Fibroblast of lung (primary cell): ENCODE measurements at regions not wholly inside any gene's neighbourhood (a gene's known extent, or its start where the extent isn't known, plus 50 kb on each side); places are given as distances from the start of the nearest gene placed in this dataset.

Experiments
- DNase-seq, 2 donors: peaks; one replicate each; pipeline versions ENCODE4 v3.0.0 to v3.0.0-alpha.2; 2010; ENCODE audit warnings: low read depth in 2 of 2
- H2AFZ ChIP-seq: 2 replicates; pipeline ENCODE4 v1.5.1; 2012; ENCODE audit warnings: low read length, control low read depth, inconsistent platforms
- H3K27ac ChIP-seq: 2 replicates; pipeline ENCODE4 v1.5.1; 2011; ENCODE audit warnings: low read length, control low read depth; ENCODE audit not compliant: insufficient read depth
- H3K27me3 ChIP-seq: 2 replicates; pipeline ENCODE4 v1.5.1; 2011; ENCODE audit warnings: mild to moderate bottlenecking, low read length; ENCODE audit not compliant: control insufficient read depth, insufficient read depth
- H3K36me3 ChIP-seq: 2 replicates; pipeline ENCODE4 v1.5.1; 2011; ENCODE audit warnings: low read length; ENCODE audit not compliant: control insufficient read depth, insufficient read depth
- H3K4me1 ChIP-seq: 2 replicates; pipeline ENCODE4 v1.5.1; 2011; ENCODE audit warnings: low read length; ENCODE audit not compliant: control insufficient read depth, insufficient read depth; ENCODE audit errors: extremely low read depth
- H3K4me2 ChIP-seq: 2 replicates; pipeline ENCODE4 v1.5.1; 2011; ENCODE audit warnings: low read length, control low read depth; ENCODE audit not compliant: insufficient read depth; ENCODE audit errors: extremely low read depth
- H3K4me3 ChIP-seq, 4 experiments: fragments of 200-600 bp in 1 of 4; sonication (generic) in 1 of 4; replicated peaks in 1 of 4; 2 replicates each; pipeline ENCODE4 v1.5.1; 2011 to 2016; ENCODE audit warnings: low read length in 4 of 4, low read depth in 3 of 4, mild to moderate bottlenecking in 3 of 4, control low read depth in 2 of 4, inconsistent platforms in 1 of 4, mixed read lengths in 1 of 4; ENCODE audit not compliant: insufficient read depth in 1 of 4; ENCODE audit errors: control extremely low read depth in 1 of 4
- H3K79me2 ChIP-seq: 2 replicates; pipeline ENCODE4 v1.5.1; 2012; ENCODE audit warnings: mild to moderate bottlenecking, low read length, inconsistent platforms; ENCODE audit not compliant: control insufficient read depth, insufficient read depth
- H3K9ac ChIP-seq: 2 replicates; pipeline ENCODE4 v1.5.1; 2011; ENCODE audit warnings: mild to moderate bottlenecking, low read length, control low read depth; ENCODE audit not compliant: insufficient read depth
- H3K9me3 ChIP-seq: 2 replicates; pipeline ENCODE4 v1.5.1; 2012; ENCODE audit warnings: low read depth, low read length; ENCODE audit not compliant: control insufficient read depth, insufficient read depth
- H4K20me1 ChIP-seq: 2 replicates; pipeline ENCODE4 v1.5.1; 2011; ENCODE audit warnings: low read length; ENCODE audit not compliant: control insufficient read depth, insufficient read depth; ENCODE audit errors: extremely low read depth
- EZH2 ChIP-seq: IDR thresholded peaks from 2 replicates; pipeline ENCODE4 v1.5.1; 2012; ENCODE audit warnings: low read length, control low read depth, mild to moderate bottlenecking; ENCODE audit errors: missing control alignments
- TF ChIP-seq, protein P1 (sequence below), 2 donors: IDR thresholded peaks in 1 of 2; conservative IDR thresholded peaks in 1 of 2; 1 replicate in 1 of 2; 2 replicates in 1 of 2; pipeline ENCODE4 v1.5.1; 2011 to 2012; ENCODE audit warnings: low read length in 2 of 2, control low read depth in 1 of 2, inconsistent platforms in 1 of 2, low read depth in 1 of 2, mild to moderate bottlenecking in 1 of 2

DNA sequence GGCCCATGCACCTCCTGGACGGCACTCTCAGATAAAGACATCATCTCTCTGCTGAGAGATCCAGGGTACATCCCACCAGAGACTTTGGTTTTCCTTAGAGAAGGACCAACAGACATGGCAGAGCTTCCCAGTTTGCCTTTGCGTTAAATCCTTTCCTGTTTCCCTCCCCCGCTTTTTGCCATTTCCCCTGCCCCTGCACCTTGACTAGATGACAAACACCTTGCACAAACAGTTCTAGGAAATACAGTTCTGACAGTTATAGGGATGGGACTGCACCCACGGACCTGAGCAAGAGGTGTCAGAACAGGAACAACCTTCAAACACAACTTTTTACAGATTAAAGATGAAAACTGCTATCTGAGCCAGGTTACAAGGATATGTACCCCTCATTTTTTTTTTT lies 288.9 kb downstream of the MSX2 start:
- H3K4me1 ChIP-seq: no peaks in the 10 kb centered on the region
- no peak for DNase-seq
- no peaks in the 10 kb centered on the region for H4K20me1 ChIP-seq
- H2AFZ ChIP-seq: no peak overlapping the region
- no peak overlapping the region for H3K4me3 ChIP-seq
- no peak overlapping the region for H3K4me2 ChIP-seq
- TF ChIP-seq, protein P1, sequence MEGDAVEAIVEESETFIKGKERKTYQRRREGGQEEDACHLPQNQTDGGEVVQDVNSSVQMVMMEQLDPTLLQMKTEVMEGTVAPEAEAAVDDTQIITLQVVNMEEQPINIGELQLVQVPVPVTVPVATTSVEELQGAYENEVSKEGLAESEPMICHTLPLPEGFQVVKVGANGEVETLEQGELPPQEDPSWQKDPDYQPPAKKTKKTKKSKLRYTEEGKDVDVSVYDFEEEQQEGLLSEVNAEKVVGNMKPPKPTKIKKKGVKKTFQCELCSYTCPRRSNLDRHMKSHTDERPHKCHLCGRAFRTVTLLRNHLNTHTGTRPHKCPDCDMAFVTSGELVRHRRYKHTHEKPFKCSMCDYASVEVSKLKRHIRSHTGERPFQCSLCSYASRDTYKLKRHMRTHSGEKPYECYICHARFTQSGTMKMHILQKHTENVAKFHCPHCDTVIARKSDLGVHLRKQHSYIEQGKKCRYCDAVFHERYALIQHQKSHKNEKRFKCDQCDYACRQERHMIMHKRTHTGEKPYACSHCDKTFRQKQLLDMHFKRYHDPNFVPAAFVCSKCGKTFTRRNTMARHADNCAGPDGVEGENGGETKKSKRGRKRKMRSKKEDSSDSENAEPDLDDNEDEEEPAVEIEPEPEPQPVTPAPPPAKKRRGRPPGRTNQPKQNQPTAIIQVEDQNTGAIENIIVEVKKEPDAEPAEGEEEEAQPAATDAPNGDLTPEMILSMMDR (conservative IDR thresholded peaks at IDR 0.05 in 1 of 2, IDR thresholded peaks at IDR 0.05 in 1 of 2; ENCODE audit: low read depth in 1 of 2, low read length in 2 of 2): no peak
- no peak for TF ChIP-seq EZH2
- no peaks in the 10 kb centered on the region for H3K79me2 ChIP-seq
- H3K27me3 ChIP-seq: no peaks in the 10 kb centered on the region
- no peak overlapping the region for H3K9ac ChIP-seq
- no peak overlapping the region for H3K27ac ChIP-seq
- H3K36me3 ChIP-seq: no peaks in the 10 kb centered on the region
- H3K9me3 ChIP-seq: no peaks in the 10 kb centered on the region

DNA sequence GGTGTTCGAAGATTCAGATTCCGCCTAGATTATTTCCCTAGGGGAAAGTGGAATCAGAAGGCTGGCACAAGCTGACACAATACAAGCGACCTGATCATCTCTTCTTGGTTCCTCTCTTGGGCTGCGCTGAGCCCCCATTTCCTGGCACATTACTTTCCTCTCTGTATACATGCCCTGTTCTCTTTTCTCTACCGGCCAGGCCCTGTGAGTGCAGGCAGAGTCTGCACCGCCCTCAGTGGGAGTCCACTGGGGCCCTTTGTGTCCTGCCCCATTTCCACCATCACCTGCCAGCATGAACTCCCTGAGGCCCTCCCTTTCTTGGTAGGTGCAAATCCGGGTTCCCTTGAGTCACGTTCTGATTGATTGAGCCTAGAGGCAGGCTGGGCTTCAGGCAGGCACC lies 287.9 kb downstream of the MSX2 start:
- H4K20me1 ChIP-seq: no peaks in the 10 kb centered on the region
- no peaks in the 10 kb centered on the region for H3K36me3 ChIP-seq
- H3K4me1 ChIP-seq: no peaks in the 10 kb centered on the region
- H2AFZ ChIP-seq: no peak overlapping the region
- H3K4me2 ChIP-seq: no peak overlapping the region
- no peak overlapping the region for H3K9ac ChIP-seq
- TF ChIP-seq EZH2: no peak
- TF ChIP-seq, protein P1 (conservative IDR thresholded peaks at IDR 0.05 in 1 of 2, IDR thresholded peaks at IDR 0.05 in 1 of 2; ENCODE audit: low read depth in 1 of 2, low read length in 2 of 2): no peak
- no peaks in the 10 kb centered on the region for H3K79me2 ChIP-seq
- H3K9me3 ChIP-seq: no peaks in the 10 kb centered on the region
- H3K27ac ChIP-seq: no peak overlapping the region
- no peak for DNase-seq
- H3K4me3 ChIP-seq: no peak overlapping the region
- H3K27me3 ChIP-seq: no peaks in the 10 kb centered on the region

DNA sequence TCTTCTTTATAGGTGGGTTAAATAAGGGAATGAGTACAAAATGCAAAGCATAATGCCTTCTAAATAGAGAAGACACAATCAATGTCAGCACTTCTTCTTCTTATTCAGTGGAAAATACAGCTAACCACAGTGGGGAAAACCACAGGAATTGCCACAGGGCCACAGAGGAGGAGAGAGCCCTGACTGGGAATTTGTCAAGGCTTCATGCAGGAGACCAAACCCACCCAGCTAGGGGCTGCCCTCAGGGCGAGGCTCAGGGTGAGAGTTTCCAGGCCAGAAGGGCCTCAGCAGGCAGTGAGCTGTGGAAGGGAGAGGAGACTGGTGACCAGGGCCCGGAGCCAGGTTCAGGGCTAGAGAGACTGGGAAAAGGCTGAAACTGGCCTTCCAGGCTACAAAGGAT lies 279.1 kb downstream of the MSX2 start:
- H3K9me3 ChIP-seq: no peaks in the 10 kb centered on the region
- no peaks in the 10 kb centered on the region for H3K4me1 ChIP-seq
- H3K27me3 ChIP-seq: no peaks in the 10 kb centered on the region
- no peaks in the 10 kb centered on the region for H4K20me1 ChIP-seq
- no peak overlapping the region for H3K27ac ChIP-seq
- H3K9ac ChIP-seq: no peak overlapping the region
- no peak overlapping the region for H3K4me3 ChIP-seq
- no peak for TF ChIP-seq EZH2
- TF ChIP-seq, protein P1 (conservative IDR thresholded peaks at IDR 0.05 in 1 of 2, IDR thresholded peaks at IDR 0.05 in 1 of 2; ENCODE audit: low read depth in 1 of 2, low read length in 2 of 2): no peak
- DNase-seq: no peak
- no peak overlapping the region for H2AFZ ChIP-seq
- no peak overlapping the region for H3K4me2 ChIP-seq
- H3K36me3 ChIP-seq: no peaks in the 10 kb centered on the region
- no peaks in the 10 kb centered on the region for H3K79me2 ChIP-seq
